ENCODE measurements at regions not wholly inside any gene's neighbourhood (a gene's known extent, or its start where the extent isn't known, plus 50 kb on each side); places are given as distances from the start of the nearest gene placed in this dataset.

- Histone ChIP-seq H4K5ac (ENCODE audit: insufficient read length, low read depth, low read length) (no peak overlapping the region), H3T11ph (ENCODE audit: low read length) (no peak overlapping the region), H2BK5ac (ENCODE audit: insufficient read length, low read length) (no peak overlapping the region), H3K4me1 (ENCODE audit: insufficient read depth, low read length) (no peaks in the 10 kb centered on the region), H3K9me3 (ENCODE audit: control insufficient read depth, low read depth, low read length) (no peaks in the 10 kb centered on the region), H3K14ac (ENCODE audit: insufficient read depth, low read length) (no peak overlapping the region), H3K23me2 (ENCODE audit: insufficient read length, low read depth, low read length, poor library complexity, severe bottlenecking) (no peaks in the 10 kb centered on the region), H3K27me3 (ENCODE audit: insufficient read depth, low read length) (no peaks in the 10 kb centered on the region), H2BK15ac (ENCODE audit: low read depth, low read length) (no peak overlapping the region), H2AFZ (ENCODE audit: low read length) (no peak overlapping the region), H3K18ac (ENCODE audit: insufficient read length, low read depth, low read length) (no peak overlapping the region), H4K20me1 (ENCODE audit: control insufficient read depth, insufficient read depth, insufficient read length) (no peaks in the 10 kb centered on the region), H4K91ac (ENCODE audit: insufficient read length, low read depth, low read length) (no peak overlapping the region), H2AK5ac (ENCODE audit: insufficient read length, low read length) (no peak overlapping the region), H2BK12ac (ENCODE audit: insufficient read length, low read depth, low read length) (no peak overlapping the region), H4K8ac (replicated peaks; ENCODE audit: insufficient read length, low read depth, low read length) (no peak overlapping the region), H3K4ac (ENCODE audit: low read depth, low read length) (no peak overlapping the region), H3K79me2 (ENCODE audit: insufficient read depth, low read length) (no peaks in the 10 kb centered on the region; the same call in 1 of the 2 replicates), H3K56ac (ENCODE audit: insufficient read length, low read depth, low read length) (no peak overlapping the region), H3K4me2 (ENCODE audit: insufficient read depth, insufficient read length, low read length) (no peak overlapping the region), H2BK20ac (ENCODE audit: low read depth, low read length, poor library complexity, severe bottlenecking) (no peak overlapping the region), H3K23ac (ENCODE audit: insufficient read length, low read depth, low read length) (no peak overlapping the region), H3K27ac (ENCODE audit: insufficient read length, low read depth, low read length) (no peak overlapping the region), H3K79me1 (ENCODE audit: insufficient read depth, low read depth, low read length, poor library complexity, severe bottlenecking) (no peaks in the 10 kb centered on the region), H3K9ac (ENCODE audit: extremely low read depth, insufficient read length, low read length) (no peak overlapping the region), H2BK120ac (ENCODE audit: low read depth, low read length, poor library complexity, severe bottlenecking) (no peak overlapping the region)
- Mint-ChIP-seq H3K36me3 (ENCODE audit: insufficient read depth in 1 of 3, low read depth in 3 of 3) (peaks cover 3 to 5% (median 4%) of the 10 kb centered on the region in 3 experiments; a peak in 5 of 7 replicates), H3K27me3 (ENCODE audit: low read depth) (no peaks in the 10 kb centered on the region), H3K4me1 (no peaks in the 10 kb centered on the region), H3K27ac (no peak overlapping the region), H3K9me3 (peaks cover 4% of the 10 kb centered on the region in 2 experiments; a peak in 3 of 5 replicates), H3K4me3 (no peak overlapping the region)
- no peak for DNase-seq
- TF ChIP-seq, protein P1, sequence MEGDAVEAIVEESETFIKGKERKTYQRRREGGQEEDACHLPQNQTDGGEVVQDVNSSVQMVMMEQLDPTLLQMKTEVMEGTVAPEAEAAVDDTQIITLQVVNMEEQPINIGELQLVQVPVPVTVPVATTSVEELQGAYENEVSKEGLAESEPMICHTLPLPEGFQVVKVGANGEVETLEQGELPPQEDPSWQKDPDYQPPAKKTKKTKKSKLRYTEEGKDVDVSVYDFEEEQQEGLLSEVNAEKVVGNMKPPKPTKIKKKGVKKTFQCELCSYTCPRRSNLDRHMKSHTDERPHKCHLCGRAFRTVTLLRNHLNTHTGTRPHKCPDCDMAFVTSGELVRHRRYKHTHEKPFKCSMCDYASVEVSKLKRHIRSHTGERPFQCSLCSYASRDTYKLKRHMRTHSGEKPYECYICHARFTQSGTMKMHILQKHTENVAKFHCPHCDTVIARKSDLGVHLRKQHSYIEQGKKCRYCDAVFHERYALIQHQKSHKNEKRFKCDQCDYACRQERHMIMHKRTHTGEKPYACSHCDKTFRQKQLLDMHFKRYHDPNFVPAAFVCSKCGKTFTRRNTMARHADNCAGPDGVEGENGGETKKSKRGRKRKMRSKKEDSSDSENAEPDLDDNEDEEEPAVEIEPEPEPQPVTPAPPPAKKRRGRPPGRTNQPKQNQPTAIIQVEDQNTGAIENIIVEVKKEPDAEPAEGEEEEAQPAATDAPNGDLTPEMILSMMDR (conservative IDR thresholded peaks at IDR 0.05): no peak
- WGBS (ENCODE audit: extremely low coverage, insufficient read length, low lambda C conversion rate): no CpG with 5 or more reads among the region's 2 CpGs
Observed at GRCh38 chr3:162760789-162761188, 1264.2 kb downstream of the OTOL1 start.

Measured in H9 (cell line).